K562 (cell line): ENCODE measurements at regions not wholly inside any gene's neighbourhood (a gene's known extent, or its start where the extent isn't known, plus 50 kb on each side); places are given as distances from the start of the nearest gene placed in this dataset.

Experiments
- ATAC-seq: fragments of 200-7000 bp; cut with Tn5 transposase; 3 replicates; pipeline ENCODE4 v1.9.1; 2020; ENCODE audit warnings: moderate library complexity
- BruUV-seq: library from RNA; stranded (reverse); fragments of 400-500 nt; replicated peaks from 2 replicates; lab custom pipeline; 2021; lab: Mats Ljungman, UMichigan
- CTCF ChIA-PET: fragments of 300-600 bp; formaldehyde crosslinking; extraction: SDS; loops from one replicate; lab custom pipeline; 2021; ENCODE audit warnings: low intra/inter-chr PET ratio; lab: Yijun Ruan, JAX
- POLR2A ChIA-PET: fragments of 300-600, 350-650 bp; sonication (Branson Sonifier 250); formaldehyde crosslinking; extraction: SDS; loops from one replicate; lab custom pipeline; 2021; ENCODE audit warnings: antibody characterized with exemption, inconsistent platforms; lab: Yijun Ruan, JAX
- DNase-seq, 4 experiments: peaks; one replicate each; pipeline versions ENCODE4 v3.0.0 to v3.0.0-alpha.2; 2011 to 2018; ENCODE audit warnings: low spot score in 3 of 4, mixed read lengths in 3 of 4; ENCODE audit errors: extremely low read depth in 1 of 4
- FAIRE-seq: peaks from 2 replicates; lab custom pipeline; 2011; peaks lifted over from hg19 to GRCh38; lab: Jason Lieb, UNC
- H2AFZ ChIP-seq: 2 replicates; pipeline ENCODE4 v1.6.0; 2011; ENCODE audit warnings: low read depth, low read length, control low read depth, inconsistent platforms
- H3K27ac ChIP-seq: fragments of 200-600 bp; 3 replicates; pipeline ENCODE4 v1.8.0; 2011; ENCODE audit warnings: low read depth, mild to moderate bottlenecking, control low read depth, inconsistent platforms, low read length, moderate library complexity, mixed read lengths; ENCODE audit errors: extremely low read depth
- H3K27me3 ChIP-seq, 2 experiments: fragments of 300-600 bp in 1 of 2; 2 replicates in 1 of 2; 3 replicates in 1 of 2; pipeline versions ENCODE4 v1.6.0 to v1.8.0; 2011; ENCODE audit warnings: inconsistent platforms in 2 of 2, low read length in 2 of 2, mild to moderate bottlenecking in 1 of 2, mixed read lengths in 1 of 2, moderate library complexity in 1 of 2; ENCODE audit not compliant: control insufficient read depth in 2 of 2, insufficient read depth in 2 of 2
- H3K36me3 ChIP-seq: fragments of 300-600 bp; 3 replicates; pipeline ENCODE4 v1.8.0; 2011; ENCODE audit warnings: mild to moderate bottlenecking, low read length, inconsistent platforms; ENCODE audit not compliant: control insufficient read depth, insufficient read depth
- H3K4me1 ChIP-seq, 2 experiments: fragments of 200-600 bp in 1 of 2; replicated peaks in 1 of 2; 2 replicates in 1 of 2; 3 replicates in 1 of 2; pipeline versions ENCODE4 v1.5.1 to v1.8.0; 2011; ENCODE audit warnings: inconsistent platforms in 2 of 2, low read length in 2 of 2, mild to moderate bottlenecking in 1 of 2, mixed read lengths in 1 of 2, moderate library complexity in 1 of 2; ENCODE audit not compliant: control insufficient read depth in 2 of 2, insufficient read depth in 2 of 2
- H3K4me2 ChIP-seq: 2 replicates; pipeline ENCODE4 v1.6.1; 2011; ENCODE audit warnings: low read length, control low read depth, inconsistent platforms, mixed read lengths; ENCODE audit not compliant: insufficient read depth
- H3K4me3 ChIP-seq: fragments of 200-600 bp; sonication (generic), shearing (Covaris generic); 2 replicates; pipeline ENCODE4 v1.5.1; 2016; ENCODE audit warnings: control low read depth, inconsistent platforms
- H3K79me2 ChIP-seq: fragments of 200-600 bp; 3 replicates; pipeline ENCODE4 v1.8.0; 2011; ENCODE audit warnings: low read length, inconsistent platforms; ENCODE audit not compliant: control insufficient read depth, insufficient read depth
- H3K9ac ChIP-seq, 2 experiments: 2 replicates each; pipeline versions ENCODE4 v1.6.0 to v1.6.1; 2011; ENCODE audit warnings: low read depth in 2 of 2, low read length in 2 of 2, control low read depth in 1 of 2, inconsistent platforms in 1 of 2, mild to moderate bottlenecking in 1 of 2, mixed read lengths in 1 of 2; ENCODE audit not compliant: insufficient read depth in 1 of 2
- H3K9me1 ChIP-seq: one replicate; pipeline ENCODE4 v1.6.0; 2011; ENCODE audit warnings: inconsistent platforms, mild to moderate bottlenecking, low read length, moderate library complexity; ENCODE audit not compliant: control insufficient read depth, insufficient read depth
- H3K9me3 ChIP-seq: replicated peaks from 2 replicates; pipeline ENCODE4 v1.5.1; 2011; ENCODE audit warnings: low read depth, low read length, inconsistent platforms; ENCODE audit not compliant: control insufficient read depth, insufficient read depth
- H4K20me1 ChIP-seq: replicated peaks from 2 replicates; pipeline ENCODE4 v1.6.1; 2011; ENCODE audit warnings: low read length, inconsistent platforms, mixed read lengths; ENCODE audit not compliant: control insufficient read depth, insufficient read depth
- ELF4 ChIP-seq: fragments of 450-650 bp; formaldehyde crosslinking; IDR thresholded peaks from 2 replicates; pipeline ENCODE4 v1.4.0; 2022; ENCODE audit warnings: missing genetic modification characterization
- REST ChIP-seq, 2 experiments: fragments of 450-650 bp; formaldehyde crosslinking in 1 of 2; IDR thresholded peaks; 2 replicates each; pipeline versions ENCODE4 v1.4.0 to v1.6.1; 2014 to 2020; ENCODE audit warnings: mild to moderate bottlenecking in 2 of 2, borderline replicate concordance in 1 of 2, low read depth in 1 of 2
- WGBS: fragments of 100-300 bp; shearing (Covaris generic); methylation state at CpG from one replicate; pipeline ENCODE4 v1.1.6; 2016; ENCODE audit warnings: low coverage, mixed read lengths; ENCODE audit not compliant: insufficient coverage; ENCODE audit errors: missing lambda C conversion rate; 5-methylcytosine and 5-hydroxymethylcytosine counted together
- in situ Hi-C: fragments of 300-500 bp; cut with MboI; formaldehyde crosslinking; loops from 4 replicates; pipeline ENCODE4 v1.15.0; 2018; ENCODE audit warnings: inconsistent platforms, mixed read lengths
- intact Hi-C: fragments of 100-400 bp; cut with micrococcal nuclease; formaldehyde crosslinking; loops from 2 replicates; pipeline ENCODE4 v1.14.2; 2022

GRCh38 chr1:24983006-24983680, 53.1 kb upstream of the RUNX3 start:
- H3K4me2 ChIP-seq = no peak overlapping the region
- in situ Hi-C loops (no loop called here), intact Hi-C loops (no loop called here)
- no peak overlapping the region for H3K4me3 ChIP-seq
- no peak overlapping the region for H3K9ac ChIP-seq
- H3K27me3 ChIP-seq = peaks cover 10 to 68% of the 10 kb centered on the region in 2 experiments; a peak in 4 of 5 replicates
- H3K79me2 ChIP-seq = no peaks in the 10 kb centered on the region
- no peak overlapping the region for H3K27ac ChIP-seq
- H3K9me3 ChIP-seq = no peaks in the 10 kb centered on the region
- H4K20me1 ChIP-seq = no peaks in the 10 kb centered on the region
- no peak for TF ChIP-seq ELF4 (CRISPR knock-in tag)
- 0 out of 2 replicates have a peak, but pooled peaks have one; percentile 23 for TF ChIP-seq REST (IDR thresholded peaks at IDR 0.05; ENCODE audit: borderline replicate concordance)
- no peak for TF ChIP-seq REST (CRISPR knock-in tag; IDR thresholded peaks at IDR 0.05; ENCODE audit: low read depth)
- WGBS = under 1% methylated on average over 12 of the region's 12 CpGs
- ChIA-PET CTCF (no interaction called here), POLR2A (interaction anchor here (0.6 to 2.1 kb wide), 4 partner anchors 8 to 632 kb away, joined by 3 to 8 read pairs (median 4); no protein-coding TSS in a partner anchor)
- H3K36me3 ChIP-seq = no peaks in the 10 kb centered on the region
- BruUV-seq = no TSS peak
- no peak for FAIRE-seq
- DNase-seq = no peak
- H2AFZ ChIP-seq = no peak overlapping the region
- no peaks in the 10 kb centered on the region for H3K9me1 ChIP-seq
- ATAC-seq = no peak
- peaks cover 0 to 4% of the 10 kb centered on the region in 2 experiments; a peak in 1 of 5 replicates for H3K4me1 ChIP-seq
